ENCODE measurements at regions not wholly inside any gene's neighbourhood (a gene's known extent, or its start where the extent isn't known, plus 50 kb on each side); places are given as distances from the start of the nearest gene placed in this dataset.

DNA sequence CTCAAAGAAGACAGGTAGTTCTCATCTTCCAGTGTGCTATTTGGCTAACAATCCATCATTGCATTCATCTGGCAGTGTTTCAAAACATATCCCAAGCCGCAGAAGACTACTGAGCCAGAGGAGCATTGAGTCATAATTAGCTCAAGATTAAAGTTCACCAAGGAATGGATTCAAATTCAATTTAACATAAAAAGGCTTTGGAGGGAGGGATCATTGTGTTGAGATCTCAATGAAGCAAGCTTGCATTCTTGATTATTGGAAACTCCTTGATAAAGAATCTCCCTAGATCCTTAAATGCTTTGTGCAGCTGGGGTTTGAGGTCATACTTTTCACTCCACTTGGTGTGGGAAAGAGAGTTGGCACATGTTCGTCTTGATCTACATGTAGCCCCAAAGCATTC, 142.8 kb upstream of the SEMA3A start:
- H3K27me3 ChIP-seq: no peaks in the 10 kb centered on the region
- no peaks in the 10 kb centered on the region for H3K36me3 ChIP-seq
- no peak for DNase-seq (ENCODE audit: low spot score in 2 of 2)
- H3K4me1 ChIP-seq: no peaks in the 10 kb centered on the region
- H3K4me3 ChIP-seq: no peak overlapping the region
- no peaks in the 10 kb centered on the region for H3K9me3 ChIP-seq
- TF ChIP-seq, protein P1, sequence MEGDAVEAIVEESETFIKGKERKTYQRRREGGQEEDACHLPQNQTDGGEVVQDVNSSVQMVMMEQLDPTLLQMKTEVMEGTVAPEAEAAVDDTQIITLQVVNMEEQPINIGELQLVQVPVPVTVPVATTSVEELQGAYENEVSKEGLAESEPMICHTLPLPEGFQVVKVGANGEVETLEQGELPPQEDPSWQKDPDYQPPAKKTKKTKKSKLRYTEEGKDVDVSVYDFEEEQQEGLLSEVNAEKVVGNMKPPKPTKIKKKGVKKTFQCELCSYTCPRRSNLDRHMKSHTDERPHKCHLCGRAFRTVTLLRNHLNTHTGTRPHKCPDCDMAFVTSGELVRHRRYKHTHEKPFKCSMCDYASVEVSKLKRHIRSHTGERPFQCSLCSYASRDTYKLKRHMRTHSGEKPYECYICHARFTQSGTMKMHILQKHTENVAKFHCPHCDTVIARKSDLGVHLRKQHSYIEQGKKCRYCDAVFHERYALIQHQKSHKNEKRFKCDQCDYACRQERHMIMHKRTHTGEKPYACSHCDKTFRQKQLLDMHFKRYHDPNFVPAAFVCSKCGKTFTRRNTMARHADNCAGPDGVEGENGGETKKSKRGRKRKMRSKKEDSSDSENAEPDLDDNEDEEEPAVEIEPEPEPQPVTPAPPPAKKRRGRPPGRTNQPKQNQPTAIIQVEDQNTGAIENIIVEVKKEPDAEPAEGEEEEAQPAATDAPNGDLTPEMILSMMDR (IDR thresholded peaks at IDR 0.05): no peak
- TF ChIP-seq EP300 (IDR thresholded peaks at IDR 0.05): no peak
- TF ChIP-seq POLR2A (IDR thresholded peaks at IDR 0.05): no peak
- H3K27ac ChIP-seq: no peak overlapping the region
- 31 to 32% methylated on average over 2 of the region's 2 CpGs for WGBS, 2 donors

DNA sequence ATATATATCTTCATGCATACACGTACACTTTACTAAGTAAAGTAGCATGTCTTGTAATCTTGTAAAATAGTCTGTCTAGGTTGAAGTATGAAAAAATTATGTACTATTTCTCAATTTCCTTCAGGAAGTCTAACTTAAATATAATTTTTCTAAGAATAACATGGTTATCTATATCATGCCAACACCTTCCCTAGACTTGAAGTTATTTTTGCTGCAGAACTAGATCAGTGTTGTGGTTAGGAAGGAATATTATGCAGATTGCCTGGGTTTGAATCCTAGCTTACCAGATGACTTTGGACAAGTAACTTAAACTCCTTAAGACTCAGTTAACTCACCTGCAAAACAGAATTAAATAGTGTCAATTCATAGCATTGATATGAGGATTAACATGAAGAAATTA, 142.2 kb upstream of the SEMA3A start:
- Histone ChIP-seq H3K36me3 (no peaks in the 10 kb centered on the region), H3K27me3 (no peaks in the 10 kb centered on the region), H3K4me1 (no peaks in the 10 kb centered on the region), H3K9me3 (no peaks in the 10 kb centered on the region), H3K4me3 (no peak overlapping the region), H3K27ac (no peak overlapping the region)
- 85 to 87% methylated on average over 1 of the region's 1 CpG for WGBS, 2 donors
- TF ChIP-seq, protein P1 (IDR thresholded peaks at IDR 0.05): no peak
- TF ChIP-seq POLR2A (IDR thresholded peaks at IDR 0.05) (no peak), EP300 (IDR thresholded peaks at IDR 0.05) (no peak)
- DNase-seq (ENCODE audit: low spot score in 2 of 2): no peak

GRCh38 chr7:84336303-84336702, 141.7 kb upstream of the SEMA3A start:
- TF ChIP-seq, protein P1 (IDR thresholded peaks at IDR 0.05): no peak
- TF ChIP-seq POLR2A (IDR thresholded peaks at IDR 0.05) (no peak), EP300 (IDR thresholded peaks at IDR 0.05) (no peak)
- no peaks in the 10 kb centered on the region for H3K36me3 ChIP-seq
- DNase-seq (ENCODE audit: low spot score in 2 of 2): no peak
- H3K27me3 ChIP-seq: no peaks in the 10 kb centered on the region
- no peaks in the 10 kb centered on the region for H3K9me3 ChIP-seq
- 38 to 40% methylated on average over 2 of the region's 2 CpGs for WGBS, 2 donors
- H3K27ac ChIP-seq: no peak overlapping the region
- H3K4me1 ChIP-seq: no peaks in the 10 kb centered on the region
- no peak overlapping the region for H3K4me3 ChIP-seq

GRCh38 chr7:84331616-84332015, 137.0 kb upstream of the SEMA3A start:
- no peaks in the 10 kb centered on the region for H3K4me1 ChIP-seq
- no peaks in the 10 kb centered on the region for H3K36me3 ChIP-seq
- no peaks in the 10 kb centered on the region for H3K9me3 ChIP-seq
- TF ChIP-seq EP300 (IDR thresholded peaks at IDR 0.05) (no peak), POLR2A (IDR thresholded peaks at IDR 0.05) (no peak)
- TF ChIP-seq, protein P1 (IDR thresholded peaks at IDR 0.05): no peak
- no peak overlapping the region for H3K4me3 ChIP-seq
- no peaks in the 10 kb centered on the region for H3K27me3 ChIP-seq
- H3K27ac ChIP-seq: no peak overlapping the region
- no peak for DNase-seq (ENCODE audit: low spot score in 2 of 2)
- 68 to 83% methylated on average over 3 of the region's 3 CpGs for WGBS, 2 donors

DNA sequence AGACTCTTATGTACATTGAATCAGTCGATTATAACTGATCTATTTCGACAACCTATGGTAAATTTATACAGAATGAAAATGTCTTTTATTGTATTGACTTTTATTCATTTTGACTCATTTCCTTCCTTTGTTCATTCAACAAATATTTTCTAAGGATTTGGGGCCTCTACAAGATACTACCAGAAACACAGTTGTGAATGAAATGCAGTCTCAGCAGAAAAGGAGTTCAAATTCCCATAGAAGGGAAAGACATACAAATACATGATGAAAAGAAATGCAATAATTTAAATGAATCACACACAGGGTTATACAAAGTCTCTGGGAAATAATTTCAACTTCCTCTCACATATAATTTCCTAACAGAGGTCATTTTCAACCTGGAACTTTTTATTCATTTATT, 134.0 kb upstream of the SEMA3A start:
- H3K9me3 ChIP-seq: no peaks in the 10 kb centered on the region
- no peaks in the 10 kb centered on the region for H3K36me3 ChIP-seq
- H3K27me3 ChIP-seq: no peaks in the 10 kb centered on the region
- no peak overlapping the region for H3K27ac ChIP-seq
- 43 to 53% methylated on average over 2 of the region's 2 CpGs for WGBS, 2 donors
- no peak overlapping the region for H3K4me3 ChIP-seq
- TF ChIP-seq, protein P1 (IDR thresholded peaks at IDR 0.05): no peak
- TF ChIP-seq POLR2A (IDR thresholded peaks at IDR 0.05): no peak
- TF ChIP-seq EP300 (IDR thresholded peaks at IDR 0.05): no peak
- no peak for DNase-seq (ENCODE audit: low spot score in 2 of 2)
- H3K4me1 ChIP-seq: no peaks in the 10 kb centered on the region

Data from tibial nerve (tissue), 4 donors.